ENCODE measurements at regions not wholly inside any gene's neighbourhood (a gene's known extent, or its start where the extent isn't known, plus 50 kb on each side); places are given as distances from the start of the nearest gene placed in this dataset.
"Not testable (repeated sequence)": the region's sequence is repeated elsewhere in the genome, so short reads cannot be mapped to it uniquely, and the experiment has no call there.

DNA sequence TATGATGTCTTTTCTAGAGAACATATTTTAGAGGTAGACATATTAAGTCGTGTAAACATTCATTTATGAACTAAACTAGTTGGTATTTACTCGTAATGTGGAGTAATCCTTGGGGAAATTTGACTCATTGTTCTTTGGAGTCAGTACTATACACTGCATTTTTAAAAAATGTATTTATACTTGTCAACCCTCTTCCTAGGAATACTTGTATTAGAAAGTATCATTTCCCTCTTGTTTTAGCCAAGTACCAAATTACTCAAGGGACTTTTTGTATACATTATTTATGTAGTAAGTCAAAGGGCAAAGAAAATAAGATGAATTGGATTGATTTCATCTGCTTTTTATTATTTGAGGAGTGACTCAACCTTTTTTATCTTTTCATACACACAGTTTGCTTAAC lies 248.1 kb upstream of the IZUMO3 start:
- TF ChIP-seq, protein P1, sequence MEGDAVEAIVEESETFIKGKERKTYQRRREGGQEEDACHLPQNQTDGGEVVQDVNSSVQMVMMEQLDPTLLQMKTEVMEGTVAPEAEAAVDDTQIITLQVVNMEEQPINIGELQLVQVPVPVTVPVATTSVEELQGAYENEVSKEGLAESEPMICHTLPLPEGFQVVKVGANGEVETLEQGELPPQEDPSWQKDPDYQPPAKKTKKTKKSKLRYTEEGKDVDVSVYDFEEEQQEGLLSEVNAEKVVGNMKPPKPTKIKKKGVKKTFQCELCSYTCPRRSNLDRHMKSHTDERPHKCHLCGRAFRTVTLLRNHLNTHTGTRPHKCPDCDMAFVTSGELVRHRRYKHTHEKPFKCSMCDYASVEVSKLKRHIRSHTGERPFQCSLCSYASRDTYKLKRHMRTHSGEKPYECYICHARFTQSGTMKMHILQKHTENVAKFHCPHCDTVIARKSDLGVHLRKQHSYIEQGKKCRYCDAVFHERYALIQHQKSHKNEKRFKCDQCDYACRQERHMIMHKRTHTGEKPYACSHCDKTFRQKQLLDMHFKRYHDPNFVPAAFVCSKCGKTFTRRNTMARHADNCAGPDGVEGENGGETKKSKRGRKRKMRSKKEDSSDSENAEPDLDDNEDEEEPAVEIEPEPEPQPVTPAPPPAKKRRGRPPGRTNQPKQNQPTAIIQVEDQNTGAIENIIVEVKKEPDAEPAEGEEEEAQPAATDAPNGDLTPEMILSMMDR (conservative IDR thresholded peaks at IDR 0.05): no peak
- no peak for TF ChIP-seq ZFX (IDR thresholded peaks at IDR 0.05)
- no peak overlapping the region for H3K27ac ChIP-seq

DNA sequence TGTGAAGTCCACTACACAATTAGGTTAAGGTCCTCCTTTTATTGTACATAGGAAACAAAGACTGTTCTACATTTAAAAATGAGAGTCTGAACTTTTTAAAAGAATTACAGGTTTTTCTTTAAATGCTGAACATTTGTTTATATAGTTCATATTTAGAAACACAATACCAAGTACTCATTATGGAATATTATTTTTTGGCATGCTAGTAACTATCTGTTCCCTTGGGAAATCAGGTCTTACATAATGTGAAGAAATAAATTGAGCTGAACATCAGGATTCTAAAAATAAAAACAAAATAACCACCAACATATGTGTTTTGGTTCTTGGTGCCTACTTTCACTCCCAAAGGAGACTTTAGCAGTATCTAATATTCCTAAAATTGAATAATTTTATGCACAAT lies 230.5 kb upstream of the IZUMO3 start:
- TF ChIP-seq ZFX (IDR thresholded peaks at IDR 0.05): no peak
- no peak overlapping the region for H3K27ac ChIP-seq

DNA sequence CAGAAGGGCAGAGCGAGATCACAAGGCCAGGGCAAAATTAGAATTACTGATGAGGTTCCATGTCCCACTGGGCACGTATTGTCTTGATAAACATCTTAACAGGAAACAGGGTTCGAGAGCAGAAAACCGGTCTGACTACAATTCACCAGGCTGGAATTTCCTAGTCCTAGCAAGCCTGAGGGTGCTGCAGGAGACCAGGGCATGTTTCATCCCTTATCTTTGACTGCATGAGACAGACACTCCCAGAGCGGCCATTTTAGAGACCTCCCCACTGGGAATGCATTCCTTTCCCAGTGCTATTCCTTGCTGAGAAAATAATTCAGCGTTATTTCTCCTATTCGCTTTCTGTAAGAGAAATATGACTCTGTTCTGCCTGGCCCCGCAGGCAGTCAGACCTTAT lies 228.5 kb upstream of the IZUMO3 start:
- H3K27ac ChIP-seq: not testable (repeated sequence)

DNA sequence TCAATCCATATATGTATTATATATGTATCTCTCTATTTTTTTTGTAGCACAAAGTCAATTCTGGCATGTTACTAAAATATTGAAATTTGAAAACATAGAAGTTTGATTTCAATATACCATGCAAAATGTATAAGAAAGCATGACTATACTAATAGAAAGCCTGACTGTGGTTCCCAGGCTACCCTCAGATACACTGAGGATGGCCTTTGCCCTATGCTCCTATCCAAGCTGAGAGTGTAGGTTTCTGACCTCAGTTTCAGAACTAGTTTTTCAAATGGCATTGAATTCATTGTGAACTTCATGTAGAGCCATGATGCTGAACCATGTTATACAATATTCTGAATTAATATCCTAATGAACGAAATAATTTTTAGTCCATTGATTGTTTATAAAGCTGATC lies 220.4 kb upstream of the IZUMO3 start:
- no peak overlapping the region for H3K27ac ChIP-seq
- TF ChIP-seq, protein P1 (conservative IDR thresholded peaks at IDR 0.05): no peak
- no peak for TF ChIP-seq ZFX (IDR thresholded peaks at IDR 0.05)

DNA sequence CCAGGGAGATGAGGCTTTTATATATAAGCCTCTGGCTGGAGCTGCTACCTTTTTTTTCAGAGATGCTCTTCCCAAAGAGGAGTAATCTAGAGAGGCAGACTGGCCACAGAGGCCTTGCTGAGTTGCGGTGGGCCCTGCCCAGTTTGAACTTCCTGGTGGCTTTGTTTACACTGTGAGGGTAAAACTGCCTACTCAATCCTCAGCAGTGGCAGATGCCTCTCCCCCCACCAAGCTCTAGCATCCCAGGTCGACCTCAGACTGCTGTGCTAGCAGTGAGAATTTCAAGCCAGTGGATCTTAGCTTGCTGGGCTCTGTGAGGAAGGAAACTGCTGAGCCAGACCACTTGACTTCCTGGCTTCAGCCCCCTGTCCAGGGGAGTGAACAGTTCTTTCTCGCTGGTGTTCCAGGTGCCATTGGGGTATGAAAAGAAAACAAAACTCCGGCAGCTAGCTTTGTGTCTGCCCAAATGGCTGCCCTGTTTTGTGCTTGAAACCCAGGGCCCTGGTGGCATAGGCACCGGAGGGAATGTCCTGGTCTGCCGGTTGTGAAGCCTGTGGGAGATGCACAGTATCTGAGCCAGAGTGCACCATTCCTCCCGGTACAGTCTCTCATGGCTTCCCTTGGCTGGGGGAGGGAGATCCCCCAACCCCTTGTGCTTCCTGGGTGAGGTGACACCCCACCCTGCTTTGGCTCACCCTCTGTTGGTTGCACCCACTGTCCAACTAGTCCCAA lies 219.5 kb upstream of the IZUMO3 start:
- TF ChIP-seq, protein P1 (conservative IDR thresholded peaks at IDR 0.05): no peak
- TF ChIP-seq ZFX (IDR thresholded peaks at IDR 0.05): no peak

DNA sequence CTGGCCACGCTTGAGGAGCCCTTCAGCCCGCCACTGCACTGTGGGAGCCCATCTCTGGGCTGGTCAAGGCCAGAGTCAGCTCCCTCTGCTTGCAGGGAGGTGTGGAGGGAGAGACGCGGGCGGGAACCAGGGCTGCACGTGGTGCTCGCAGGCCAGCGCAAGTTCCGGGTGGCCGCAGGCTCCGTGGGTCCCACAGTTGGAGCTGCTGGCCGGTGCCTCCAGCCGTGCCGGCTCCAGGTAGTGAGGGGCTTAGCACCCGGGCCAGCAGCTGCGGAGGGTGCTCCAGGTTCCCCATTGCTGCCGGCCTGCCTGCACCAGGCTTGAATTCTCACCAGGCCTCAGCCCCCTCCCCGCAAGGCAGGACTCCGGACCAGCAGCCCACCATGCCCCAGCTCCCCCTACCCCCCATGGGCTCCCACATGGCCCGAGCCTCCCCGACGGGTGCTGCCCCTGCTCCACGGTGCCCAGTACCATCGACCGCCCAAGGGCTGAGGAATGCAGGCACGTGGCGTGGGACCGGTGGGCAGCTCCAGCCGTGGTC lies 192.8 kb upstream of the IZUMO3 start:
- TF ChIP-seq, protein P1 (conservative IDR thresholded peaks at IDR 0.05): no peak
- no peak for TF ChIP-seq ZFX (IDR thresholded peaks at IDR 0.05)
- H3K27ac ChIP-seq: no peak overlapping the region

More for the DNA sequence above, 219.5 kb upstream of the IZUMO3 start:
- no peak overlapping the region for H3K27ac ChIP-seq

DNA sequence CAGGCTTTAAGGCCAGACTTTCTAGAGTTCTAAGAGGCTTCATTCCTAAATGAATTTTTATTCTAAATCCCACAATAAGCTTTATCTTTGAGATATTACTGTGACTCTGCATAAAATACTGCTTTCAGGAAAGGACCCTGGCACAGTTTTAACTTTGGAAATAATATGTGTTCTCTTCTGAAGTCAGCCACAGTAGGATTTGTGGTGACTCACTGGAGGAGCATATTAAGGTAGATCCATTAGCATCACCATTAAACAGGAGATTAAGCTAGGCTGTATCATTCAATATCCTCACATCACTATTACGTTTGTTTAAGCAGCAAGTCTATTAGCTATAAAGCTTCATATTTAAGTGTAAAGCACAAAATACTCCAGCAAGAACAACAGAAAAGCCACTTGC lies 186.1 kb upstream of the IZUMO3 start:
- no peak for TF ChIP-seq ZFX (IDR thresholded peaks at IDR 0.05)
- TF ChIP-seq, protein P1 (conservative IDR thresholded peaks at IDR 0.05): no peak
- H3K27ac ChIP-seq: no peak overlapping the region

DNA sequence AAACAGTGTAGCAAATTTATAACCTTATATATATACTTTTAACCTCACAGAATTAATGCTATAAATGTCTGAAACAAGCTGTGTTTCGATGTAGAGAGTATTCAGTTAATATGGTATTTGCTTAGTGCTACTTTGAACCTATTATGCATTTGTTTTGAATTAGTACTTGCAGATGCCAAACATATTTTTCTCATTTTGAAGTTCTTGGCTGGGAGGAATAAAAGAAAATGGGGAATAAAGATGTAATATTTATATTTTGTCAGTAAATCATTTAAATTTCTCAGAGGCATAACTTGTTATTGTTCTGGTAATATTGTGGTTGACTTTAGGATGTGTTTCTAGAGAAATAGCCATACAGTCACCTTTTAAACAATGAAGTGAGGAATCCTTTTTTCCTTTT lies 175.9 kb upstream of the IZUMO3 start:
- no peak overlapping the region for H3K27ac ChIP-seq
- TF ChIP-seq ZFX (IDR thresholded peaks at IDR 0.05): no peak
- TF ChIP-seq, protein P1 (conservative IDR thresholded peaks at IDR 0.05): no peak

All from C4-2B (cell line).